IPS DF 19.7 (cell line): ENCODE measurements at regions not wholly inside any gene's neighbourhood (a gene's known extent, or its start where the extent isn't known, plus 50 kb on each side); places are given as distances from the start of the nearest gene placed in this dataset.

Experiments
- DNase-seq: peaks from one replicate; pipeline ENCODE4 v3.0.0-alpha.2; 2013; ENCODE audit warnings: low read depth, low spot score

- no peak for DNase-seq
These were observed 135.7 kb upstream of the SEL1L start for GRCh38 chr14:81669308-81669707.

- no peak for DNase-seq
These were observed 140.3 kb upstream of the SEL1L start for GRCh38 chr14:81673930-81674329.

- DNase-seq = no peak
These were observed 142.7 kb upstream of the SEL1L start for GRCh38 chr14:81676395-81676794.

DNA sequence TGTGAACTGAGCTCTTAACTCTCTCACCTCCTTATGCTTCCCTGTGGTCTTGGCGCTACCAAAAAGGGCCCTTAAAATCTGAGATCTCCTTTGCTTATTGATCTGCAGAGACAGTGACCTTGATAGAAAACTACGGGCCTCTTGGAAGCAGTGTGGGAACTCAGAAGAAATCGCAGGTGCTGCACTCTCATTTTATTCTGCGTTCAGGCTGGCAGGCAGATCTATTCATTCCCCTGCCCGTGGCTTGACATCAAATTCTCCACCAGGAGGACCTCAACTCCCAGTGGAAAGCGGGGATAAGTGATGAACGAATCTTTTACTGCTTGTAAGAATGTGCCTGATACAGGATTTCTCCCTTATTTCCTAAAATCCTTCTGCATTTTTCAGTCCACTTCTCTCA is 143.2 kb upstream of the SEL1L start:
- no peak for DNase-seq

DNA sequence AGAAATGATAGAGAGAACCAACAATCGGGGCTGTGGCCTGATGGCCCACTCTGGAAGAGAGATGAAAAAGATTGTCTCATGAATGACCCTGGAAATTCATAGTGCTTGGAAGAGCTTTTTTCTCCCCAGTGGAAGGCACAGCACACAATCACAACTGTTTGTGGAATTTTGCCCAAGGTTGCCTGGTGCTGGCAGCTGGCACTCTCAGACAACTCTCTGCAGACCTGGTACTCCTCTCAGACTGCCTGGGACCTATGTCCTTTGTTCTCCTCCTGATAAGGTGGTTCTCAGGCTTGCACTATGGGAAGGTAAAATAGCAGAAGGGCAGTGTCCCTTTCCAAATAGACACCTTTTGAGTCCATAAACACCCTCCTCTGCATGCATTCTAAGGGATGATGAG is 144.1 kb upstream of the SEL1L start:
- no peak for DNase-seq

- DNase-seq = no peak
These were observed 145.6 kb upstream of the SEL1L start for GRCh38 chr14:81679226-81679625.

GRCh38 chr14:81681541-81681940 is 147.9 kb upstream of the SEL1L start:
- DNase-seq = no peak

GRCh38 chr14:81682134-81682533 is 148.5 kb upstream of the SEL1L start:
- no peak for DNase-seq

GRCh38 chr14:81682701-81683100 is 149.0 kb upstream of the SEL1L start:
- no peak for DNase-seq

DNA sequence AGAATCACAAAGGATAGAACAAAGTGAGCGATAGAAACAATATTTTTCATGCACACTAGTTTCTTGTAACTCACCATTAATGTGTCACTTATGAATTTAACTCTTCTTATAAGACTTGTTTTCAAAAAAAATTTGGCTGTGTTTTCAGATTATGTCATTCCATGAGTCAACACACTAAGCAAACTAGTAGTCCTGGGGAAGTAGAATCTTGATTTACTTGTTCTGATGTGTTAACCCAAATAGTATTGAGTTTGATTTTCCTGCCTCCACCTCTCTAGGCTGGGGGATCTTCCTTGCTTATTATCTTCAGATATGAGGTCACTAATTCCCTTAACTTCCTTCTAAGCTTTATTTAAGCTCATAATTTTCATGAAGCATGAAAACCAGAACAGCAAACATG is 151.0 kb upstream of the SEL1L start:
- DNase-seq = no peak

DNA sequence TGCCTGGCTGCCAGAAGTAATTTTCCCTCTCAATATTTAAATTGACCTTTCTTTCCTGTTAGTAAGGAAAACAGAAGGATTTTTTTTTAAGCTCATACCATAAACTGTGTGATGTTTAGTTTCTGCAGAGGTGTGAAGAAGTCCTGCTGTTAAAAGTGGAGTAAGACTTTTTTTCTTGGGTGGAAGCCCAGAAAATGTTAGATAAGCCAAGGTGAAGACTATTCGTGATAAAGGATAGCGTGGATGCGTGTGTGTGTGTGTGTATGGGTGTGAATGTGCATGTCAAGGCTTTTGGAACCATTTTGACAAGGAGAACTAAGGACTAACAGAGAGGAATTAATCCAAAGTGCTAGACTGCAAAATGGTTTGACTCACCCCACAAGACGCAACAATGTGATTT is 152.9 kb upstream of the SEL1L start:
- no peak for DNase-seq

DNA sequence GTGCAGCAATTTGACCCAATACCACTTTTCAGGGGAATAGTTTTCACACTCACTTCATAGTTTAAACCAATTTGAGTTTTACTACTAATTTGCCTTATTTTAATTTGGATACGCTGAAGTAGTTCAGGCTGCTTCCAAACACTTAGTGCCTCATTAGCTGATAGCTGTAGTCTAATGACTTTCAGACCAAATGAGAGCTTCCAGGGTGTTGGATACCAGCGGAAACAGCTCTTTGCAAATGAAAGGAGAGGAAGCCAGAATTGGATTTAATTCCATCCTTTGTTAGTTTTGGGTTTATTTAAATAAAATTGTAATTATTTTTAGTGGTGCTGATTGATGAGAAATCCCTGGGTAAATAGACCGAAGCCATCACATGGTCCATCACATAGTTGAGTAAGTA is 158.3 kb upstream of the SEL1L start:
- no peak for DNase-seq

GRCh38 chr14:81694419-81694818 is 160.8 kb upstream of the SEL1L start:
- DNase-seq = no peak

GRCh38 chr14:81709681-81710080 is 176.0 kb upstream of the SEL1L start:
- no peak for DNase-seq

- peak; percentile 12 for DNase-seq
These were observed 176.7 kb upstream of the SEL1L start for GRCh38 chr14:81710232-81710845.

DNA sequence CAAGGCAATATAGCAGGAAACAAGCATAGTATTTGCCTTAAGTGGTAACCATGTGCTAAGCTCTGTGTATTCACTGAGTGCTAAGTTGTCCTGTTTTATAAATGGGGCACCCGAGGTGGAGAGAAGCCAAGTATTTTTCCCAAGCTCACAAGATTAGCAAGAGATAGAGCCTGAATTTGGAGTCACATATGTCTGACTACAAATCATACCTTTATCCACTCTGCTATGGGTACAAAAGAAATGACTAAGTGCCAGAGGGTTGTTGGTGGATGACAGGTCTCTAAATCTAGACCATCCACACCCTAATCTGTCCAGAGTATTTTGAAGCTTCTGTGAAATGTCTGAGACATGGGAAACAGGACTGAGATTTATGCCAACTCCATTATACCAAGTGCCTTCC is 182.1 kb upstream of the SEL1L start:
- no peak for DNase-seq

DNA sequence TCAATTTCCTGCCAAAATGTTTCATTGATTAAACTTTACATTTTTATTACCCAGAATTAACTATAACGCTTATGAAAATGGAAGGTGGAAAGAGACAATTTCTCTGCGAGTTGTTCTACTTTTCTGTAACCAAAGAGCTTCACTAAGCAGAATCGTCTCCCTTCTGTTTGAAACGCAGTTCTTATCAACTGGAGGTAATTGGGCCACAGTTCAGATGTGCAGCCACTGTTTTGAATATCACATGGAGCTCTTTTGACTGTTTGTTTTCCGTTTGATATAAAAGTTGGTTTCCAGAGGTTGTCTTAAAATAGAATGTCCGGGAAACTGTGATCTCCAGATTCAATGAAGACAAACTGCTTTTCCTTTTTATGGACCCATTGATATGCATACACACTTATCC is 183.3 kb upstream of the SEL1L start:
- no peak for DNase-seq

DNA sequence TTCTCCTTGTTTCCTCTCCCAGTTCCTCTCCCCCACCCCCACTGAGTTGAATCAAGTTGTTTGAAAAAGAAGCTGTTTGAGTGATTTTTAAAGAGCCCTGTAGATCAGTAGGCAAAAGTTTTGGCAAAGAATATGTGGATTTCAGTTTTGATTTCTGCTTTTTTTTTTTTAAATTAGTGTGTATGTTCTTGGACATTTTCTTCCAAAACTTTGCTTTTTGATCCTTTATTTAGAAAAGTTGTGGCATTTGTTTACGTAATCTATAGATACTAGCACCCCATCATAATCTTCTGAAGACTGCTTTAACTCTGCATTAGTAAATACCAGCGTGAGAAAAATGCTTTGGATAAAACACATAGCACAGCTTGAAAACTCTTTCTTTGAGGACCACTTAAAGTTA is 190.3 kb upstream of the SEL1L start:
- no peak for DNase-seq

DNA sequence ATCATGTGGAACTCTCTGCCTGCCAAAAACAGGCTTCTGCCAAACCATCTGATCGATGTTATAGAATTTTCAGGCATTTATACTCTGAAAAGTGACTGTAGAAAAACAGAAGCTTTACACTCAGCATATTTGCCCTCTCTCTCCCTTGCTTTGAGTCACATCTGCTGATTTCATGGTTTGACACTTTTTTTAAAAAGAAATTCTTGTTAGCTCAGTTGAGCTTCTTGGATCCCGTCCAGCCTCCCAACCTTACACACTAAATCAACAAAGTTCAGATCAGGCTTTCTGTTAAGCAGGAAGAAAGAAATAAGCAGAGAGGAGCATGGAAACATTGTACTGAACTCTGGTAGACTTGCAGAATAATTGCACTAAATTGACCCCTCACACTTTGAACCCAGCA is 193.6 kb upstream of the SEL1L start:
- DNase-seq = no peak

- no peak for DNase-seq
These were observed 194.8 kb upstream of the SEL1L start for GRCh38 chr14:81728447-81728846.

- no peak for DNase-seq
These were observed 196.0 kb upstream of the SEL1L start for GRCh38 chr14:81729622-81730021.

GRCh38 chr14:81737938-81738337 is 204.3 kb upstream of the SEL1L start:
- DNase-seq = no peak

- DNase-seq = no peak
These were observed 205.4 kb upstream of the SEL1L start for GRCh38 chr14:81738946-81739659.

- no peak for DNase-seq
These were observed 210.0 kb upstream of the SEL1L start for GRCh38 chr14:81743605-81744004.
